ENCODE measurements at regions not wholly inside any gene's neighbourhood (a gene's known extent, or its start where the extent isn't known, plus 50 kb on each side); places are given as distances from the start of the nearest gene placed in this dataset.

DNA sequence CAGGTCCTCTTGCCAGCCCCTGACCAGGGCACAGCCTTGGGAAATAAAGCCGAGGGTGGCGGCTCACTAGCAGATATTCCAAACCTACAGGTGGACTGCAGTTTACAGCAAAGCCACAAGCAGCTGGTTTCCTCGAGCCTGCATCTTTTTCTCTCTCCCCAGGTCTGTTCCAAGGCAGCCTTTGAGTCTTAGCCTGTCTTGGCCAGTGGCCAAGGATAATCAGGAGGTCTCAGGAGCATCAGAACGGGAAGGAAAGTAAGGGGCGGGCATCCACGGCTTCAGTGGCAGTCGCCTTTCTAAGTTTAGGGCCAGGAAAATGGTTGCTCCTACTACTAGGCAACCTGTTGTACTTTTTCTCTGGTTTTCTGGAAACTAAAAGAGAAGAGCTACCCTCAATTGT is 219.7 kb upstream of the ZMIZ1 start:
- H3K4me1 ChIP-seq: peaks cover 0 to 16% (median 0%) of the 10 kb centered on the region in 4 donors
- H3K27ac ChIP-seq: no peak overlapping the region
- TF ChIP-seq EP300 (IDR thresholded peaks at IDR 0.05): no peak
- TF ChIP-seq, protein P1, sequence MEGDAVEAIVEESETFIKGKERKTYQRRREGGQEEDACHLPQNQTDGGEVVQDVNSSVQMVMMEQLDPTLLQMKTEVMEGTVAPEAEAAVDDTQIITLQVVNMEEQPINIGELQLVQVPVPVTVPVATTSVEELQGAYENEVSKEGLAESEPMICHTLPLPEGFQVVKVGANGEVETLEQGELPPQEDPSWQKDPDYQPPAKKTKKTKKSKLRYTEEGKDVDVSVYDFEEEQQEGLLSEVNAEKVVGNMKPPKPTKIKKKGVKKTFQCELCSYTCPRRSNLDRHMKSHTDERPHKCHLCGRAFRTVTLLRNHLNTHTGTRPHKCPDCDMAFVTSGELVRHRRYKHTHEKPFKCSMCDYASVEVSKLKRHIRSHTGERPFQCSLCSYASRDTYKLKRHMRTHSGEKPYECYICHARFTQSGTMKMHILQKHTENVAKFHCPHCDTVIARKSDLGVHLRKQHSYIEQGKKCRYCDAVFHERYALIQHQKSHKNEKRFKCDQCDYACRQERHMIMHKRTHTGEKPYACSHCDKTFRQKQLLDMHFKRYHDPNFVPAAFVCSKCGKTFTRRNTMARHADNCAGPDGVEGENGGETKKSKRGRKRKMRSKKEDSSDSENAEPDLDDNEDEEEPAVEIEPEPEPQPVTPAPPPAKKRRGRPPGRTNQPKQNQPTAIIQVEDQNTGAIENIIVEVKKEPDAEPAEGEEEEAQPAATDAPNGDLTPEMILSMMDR (IDR thresholded peaks at IDR 0.05): no peak
- TF ChIP-seq POLR2A (IDR thresholded peaks at IDR 0.05): no peak
- no peak for DNase-seq (ENCODE audit: low spot score in 2 of 2)
- 57 to 58% methylated on average over 7 of the region's 7 CpGs for WGBS, 2 donors
- H3K36me3 ChIP-seq: no peaks in the 10 kb centered on the region
- no peak overlapping the region for H3K4me3 ChIP-seq
- H3K27me3 ChIP-seq: no peaks in the 10 kb centered on the region
- H3K9me3 ChIP-seq: no peaks in the 10 kb centered on the region

DNA sequence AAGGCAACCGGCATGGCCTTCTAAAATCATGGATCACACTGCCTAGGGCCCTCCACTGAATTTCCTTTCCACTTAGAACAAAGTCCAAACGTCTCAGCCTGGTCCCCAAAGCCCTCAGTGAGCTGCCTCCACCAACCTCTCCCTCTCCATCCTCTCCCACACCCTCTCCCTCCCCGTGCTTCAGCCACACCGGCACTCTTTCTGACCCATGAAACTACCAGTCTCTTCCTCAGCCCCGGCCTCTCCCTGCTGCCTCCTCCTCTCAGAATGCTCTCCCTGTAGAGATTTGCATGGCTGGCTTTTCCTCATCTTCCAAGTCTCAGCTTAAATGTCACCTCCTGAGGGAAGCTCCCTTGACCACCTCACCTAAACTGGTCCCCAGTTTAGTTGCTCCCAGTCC is 219.0 kb upstream of the ZMIZ1 start:
- no peaks in the 10 kb centered on the region for H3K27me3 ChIP-seq
- no peak overlapping the region for H3K4me3 ChIP-seq
- WGBS, 2 donors: 71 to 72% methylated on average over 5 of the region's 5 CpGs
- H3K9me3 ChIP-seq: no peaks in the 10 kb centered on the region
- no peaks in the 10 kb centered on the region for H3K36me3 ChIP-seq
- DNase-seq (ENCODE audit: low spot score in 2 of 2): no peak
- H3K27ac ChIP-seq: no peak overlapping the region
- no peak for TF ChIP-seq EP300 (IDR thresholded peaks at IDR 0.05)
- TF ChIP-seq, protein P1 (IDR thresholded peaks at IDR 0.05): no peak
- TF ChIP-seq POLR2A (IDR thresholded peaks at IDR 0.05): no peak
- H3K4me1 ChIP-seq: peaks cover 0 to 16% (median 0%) of the 10 kb centered on the region in 4 donors

DNA sequence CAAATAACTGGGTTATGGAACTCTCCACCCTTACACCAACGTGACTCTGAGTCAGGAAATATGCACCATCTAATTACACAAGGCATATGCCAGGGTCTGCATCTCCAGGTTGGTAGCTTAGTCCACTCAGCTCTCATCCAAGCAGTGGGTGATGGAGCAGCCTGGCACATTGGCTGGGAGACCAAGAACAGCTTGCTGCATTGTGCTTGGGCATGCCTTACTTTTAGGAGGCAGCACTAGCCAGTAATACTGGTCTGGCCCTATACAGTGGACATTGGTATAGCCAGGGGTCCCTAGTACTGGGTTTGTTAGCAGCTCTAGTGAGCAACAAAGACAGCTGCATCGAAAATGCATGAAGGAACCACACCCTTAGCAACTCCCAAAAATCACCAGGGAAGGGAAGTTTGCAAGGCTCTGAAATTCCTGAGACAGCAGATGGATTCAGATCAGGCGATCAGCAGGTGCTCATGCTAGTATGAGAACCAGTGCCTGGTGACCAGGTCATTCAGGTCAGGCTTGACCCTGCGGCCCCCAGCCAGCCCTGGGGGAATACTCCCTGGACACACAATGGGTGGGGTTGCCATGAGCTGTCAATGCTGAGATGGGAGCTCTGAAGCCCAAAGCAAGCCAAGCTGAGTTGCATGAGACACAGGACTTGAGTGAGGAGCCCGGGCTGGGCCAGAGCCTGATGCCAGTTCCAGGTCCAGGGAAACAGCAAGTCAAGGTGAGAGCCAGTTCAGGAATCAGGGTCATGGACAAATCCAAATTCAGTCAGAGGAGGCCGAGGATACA is 217.9 kb upstream of the ZMIZ1 start:
- Histone ChIP-seq H3K27ac (peak overlapping the region in 1 of 4 donors; percentile 38), H3K27me3 (no peaks in the 10 kb centered on the region), H3K9me3 (no peaks in the 10 kb centered on the region), H3K4me3 (no peak overlapping the region), H3K4me1 (peaks cover 0 to 16% (median 0%) of the 10 kb centered on the region in 4 donors), H3K36me3 (no peaks in the 10 kb centered on the region)
- no peak for DNase-seq (ENCODE audit: low spot score in 2 of 2)
- TF ChIP-seq EP300 (IDR thresholded peaks at IDR 0.05): no peak
- TF ChIP-seq POLR2A (IDR thresholded peaks at IDR 0.05): no peak
- TF ChIP-seq, protein P1 (IDR thresholded peaks at IDR 0.05): no peak
- WGBS, 2 donors: 75 to 80% methylated on average over 6 of the region's 6 CpGs

DNA sequence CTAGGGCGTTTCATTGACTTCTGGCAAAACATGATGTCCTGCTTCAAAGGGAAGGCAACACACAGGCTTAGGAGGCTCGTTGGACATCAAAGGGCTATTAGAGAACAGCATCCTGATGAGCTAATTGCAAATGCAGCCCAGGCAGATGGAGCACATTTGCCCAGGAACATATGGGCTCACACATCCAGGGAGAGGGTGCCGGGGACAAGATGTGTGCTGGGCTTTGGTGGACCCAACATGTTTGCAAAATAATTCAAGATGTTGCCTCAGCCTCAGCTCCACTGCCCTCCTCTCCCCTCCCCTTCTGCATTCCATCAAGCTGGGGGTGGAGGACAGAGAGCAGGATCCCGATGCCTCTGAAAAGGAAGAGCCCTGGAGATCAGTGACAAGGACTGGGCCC is 217.1 kb upstream of the ZMIZ1 start:
- TF ChIP-seq EP300 (IDR thresholded peaks at IDR 0.05): peak in 1 of 2 donors; percentile 20
- TF ChIP-seq, protein P1 (IDR thresholded peaks at IDR 0.05): no peak
- no peak for TF ChIP-seq POLR2A (IDR thresholded peaks at IDR 0.05)
- Histone ChIP-seq H3K36me3 (no peaks in the 10 kb centered on the region), H3K4me1 (peaks cover 0 to 16% (median 0%) of the 10 kb centered on the region in 4 donors), H3K27ac (peak overlapping the region in 1 of 4 donors; percentile 38), H3K9me3 (no peaks in the 10 kb centered on the region), H3K27me3 (no peaks in the 10 kb centered on the region), H3K4me3 (no peak overlapping the region)
- peak in 1 of 2 donors; percentile 30 for DNase-seq (ENCODE audit: low spot score in 2 of 2)
- 60 to 77% methylated on average over 4 of the region's 4 CpGs for WGBS, 2 donors

DNA sequence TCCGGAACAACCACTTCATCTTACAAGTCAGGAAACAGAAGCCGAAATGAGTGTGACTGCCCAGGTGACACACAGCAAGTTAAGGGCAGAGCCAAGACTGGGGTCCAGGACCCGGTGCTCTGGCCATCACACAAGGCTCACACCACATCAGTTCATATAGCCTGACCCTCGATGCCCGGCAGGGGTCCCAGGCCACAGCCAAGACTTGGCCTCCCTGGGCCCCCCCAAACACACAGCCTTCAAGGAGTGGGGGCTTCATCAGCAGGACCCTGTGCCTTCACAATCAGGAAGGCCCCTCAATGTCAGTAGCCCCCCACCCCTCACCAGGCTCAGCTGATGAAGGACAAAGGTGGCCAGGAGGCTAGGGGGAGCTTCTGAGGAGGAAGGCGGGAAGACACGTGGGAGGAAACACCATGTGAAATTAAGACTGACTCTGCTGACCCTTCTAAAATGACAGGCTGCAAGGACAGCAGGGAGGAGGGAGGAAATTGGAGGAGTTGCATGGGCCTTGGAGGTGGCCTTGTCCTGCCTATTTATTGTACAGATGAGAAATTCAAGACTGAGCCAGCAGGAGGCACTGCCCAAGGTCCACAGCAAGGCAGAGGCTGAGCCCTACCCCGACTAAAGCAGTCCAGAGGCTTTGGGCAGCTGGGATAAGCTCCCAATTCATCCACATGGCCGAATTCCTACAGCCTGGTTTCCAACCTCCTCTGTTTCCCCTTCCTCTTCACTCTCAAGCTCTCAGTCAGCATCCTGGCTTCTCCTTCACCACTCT is 216.1 kb upstream of the ZMIZ1 start:
- Histone ChIP-seq H3K9me3 (no peaks in the 10 kb centered on the region), H3K4me1 (peaks cover 0 to 16% (median 0%) of the 10 kb centered on the region in 4 donors), H3K4me3 (no peak overlapping the region), H3K27me3 (no peaks in the 10 kb centered on the region), H3K27ac (no peak overlapping the region), H3K36me3 (no peaks in the 10 kb centered on the region)
- 80 to 87% methylated on average over 9 of the region's 9 CpGs for WGBS, 2 donors
- TF ChIP-seq, protein P1 (IDR thresholded peaks at IDR 0.05): peak in 1 of 5 experiments; percentile 9
- no peak for TF ChIP-seq POLR2A (IDR thresholded peaks at IDR 0.05)
- no peak for DNase-seq (ENCODE audit: low spot score in 2 of 2)

All from tibial nerve (tissue), 4 donors.